Ovary (tissue), 3 donors: ENCODE measurements at regions not wholly inside any gene's neighbourhood (a gene's known extent, or its start where the extent isn't known, plus 50 kb on each side); places are given as distances from the start of the nearest gene placed in this dataset.

Experiments
- CTCF ChIP-seq, 3 donors: fragments of 450-650 bp in 2 of 3; fragments of 200-600 bp in 1 of 3; IDR thresholded peaks; one replicate each; pipeline versions ENCODE4 v1.5.1 to v1.8.0; 2016 to 2022; ENCODE audit warnings: antibody characterized with exemption in 3 of 3, mild to moderate bottlenecking in 1 of 3
- EP300 ChIP-seq: sonication (generic); formaldehyde crosslinking; IDR thresholded peaks from one replicate; pipeline ENCODE4 v1.6.1; 2017; ENCODE audit warnings: antibody characterized with exemption
- POLR2A ChIP-seq: fragments of 450-650 bp; IDR thresholded peaks from one replicate; pipeline ENCODE4 v1.6.1; 2017; ENCODE audit warnings: antibody characterized with exemption, mild to moderate bottlenecking, moderate library complexity
- donor health status: DM: no; HTN: no; CAD: no.

- TF ChIP-seq CTCF (IDR thresholded peaks at IDR 0.05) (no peak), POLR2A (no peak), EP300 (no peak)
Observed at GRCh38 chr3:43190670-43191069, 84.8 kb upstream of the POMGNT2 start.
